Ovary (tissue), 7 donors: ENCODE measurements at regions not wholly inside any gene's neighbourhood (a gene's known extent, or its start where the extent isn't known, plus 50 kb on each side); places are given as distances from the start of the nearest gene placed in this dataset.

ENCODE experiments used
- DNase-seq, 5 donors: peaks; one replicate each; pipeline ENCODE4 v3.0.0-alpha.2; 2019 to 2020
- H3K27ac ChIP-seq, 2 donors: fragments of 200-600 bp; one replicate each; pipeline versions ENCODE4 v1.5.1 to v1.8.0; 2019 to 2022
- H3K27me3 ChIP-seq: fragments of 200-600 bp; one replicate; pipeline ENCODE4 v1.8.0; 2022
- H3K36me3 ChIP-seq: fragments of 200-600 bp; sonication (generic); one replicate; pipeline ENCODE4 v1.5.1; 2019
- H3K4me1 ChIP-seq: one replicate; pipeline ENCODE4 v1.8.1; 2013; ENCODE audit warnings: mild to moderate bottlenecking, moderate library complexity; ENCODE audit not compliant: insufficient read depth
- H3K4me3 ChIP-seq: fragments of 200-600 bp; sonication (generic); one replicate; pipeline ENCODE4 v1.5.1; 2017
- H3K9me3 ChIP-seq, 2 donors: fragments of 200-600 bp in 1 of 2; sonication (generic) in 1 of 2; one replicate each; pipeline versions ENCODE4 v1.5.1 to v1.8.1; 2013 to 2019; ENCODE audit warnings: mild to moderate bottlenecking in 1 of 2, moderate library complexity in 1 of 2
- EP300 ChIP-seq: sonication (generic); formaldehyde crosslinking; IDR thresholded peaks from one replicate; pipeline ENCODE4 v1.6.1; 2017; ENCODE audit warnings: antibody characterized with exemption
- POLR2A ChIP-seq: fragments of 450-650 bp; IDR thresholded peaks from one replicate; pipeline ENCODE4 v1.6.1; 2017; ENCODE audit warnings: antibody characterized with exemption, mild to moderate bottlenecking, moderate library complexity
- WGBS, 3 donors: extraction: QIAGEN DNeasy Blood & Tissue Kit in 1 of 3; methylation state at CpG; one replicate each; pipeline versions ENCODE4 v1.1.5 to v1.1.7; 2013 to 2017; 5-methylcytosine and 5-hydroxymethylcytosine counted together
- intact Hi-C, 4 donors: fragments of 100-400 bp; cut with DNase I; formaldehyde crosslinking; loops; one replicate each; pipeline versions ENCODE4 v1.11.0 to v1.15.1; 2022 to 2023
- TF ChIP-seq, protein P1 (sequence below), 3 donors: fragments of 450-650 bp in 2 of 3; fragments of 200-600 bp in 1 of 3; IDR thresholded peaks; one replicate each; pipeline versions ENCODE4 v1.5.1 to v1.8.0; 2016 to 2022; ENCODE audit warnings: antibody characterized with exemption in 3 of 3, mild to moderate bottlenecking in 1 of 3
- donor health status: DM: no; HTN: no; CAD: no; lungs with moderate emphysema.
- donor health status: DM: no; HTN: no; CAD: no.
- donor health status: Bipolar disorder and iron deficiency.
- donor health status: DM: no; HTN: no; CAD: no.
- donor health status: DM: yes; HTN: yes; CAD: no.

DNA sequence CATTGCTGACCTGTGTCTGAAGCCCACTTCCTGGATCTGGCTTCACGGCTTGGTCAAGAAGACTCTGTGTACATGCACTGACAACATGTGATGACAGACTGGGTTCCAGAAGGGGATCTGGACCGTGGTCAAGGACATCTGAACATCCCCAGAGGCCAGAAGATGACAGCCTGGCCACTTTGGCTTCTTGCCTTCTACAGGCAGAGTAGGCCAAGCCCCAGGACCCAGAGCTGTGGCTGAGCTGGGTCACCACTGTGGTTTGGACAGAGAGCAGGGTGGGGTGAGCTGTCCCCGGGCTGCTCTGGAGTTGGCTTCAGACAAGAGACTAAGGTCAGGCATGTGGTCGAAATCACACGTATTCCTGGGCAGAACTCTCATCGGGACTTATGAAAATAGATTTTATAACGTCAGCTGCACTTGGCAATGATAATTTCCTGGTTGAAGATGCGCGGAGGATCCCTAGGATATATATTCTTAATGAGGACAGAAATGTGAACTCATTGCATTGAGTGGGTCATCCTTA is 114.1 kb upstream of the FRMD4B start:
- TF ChIP-seq, protein P1, sequence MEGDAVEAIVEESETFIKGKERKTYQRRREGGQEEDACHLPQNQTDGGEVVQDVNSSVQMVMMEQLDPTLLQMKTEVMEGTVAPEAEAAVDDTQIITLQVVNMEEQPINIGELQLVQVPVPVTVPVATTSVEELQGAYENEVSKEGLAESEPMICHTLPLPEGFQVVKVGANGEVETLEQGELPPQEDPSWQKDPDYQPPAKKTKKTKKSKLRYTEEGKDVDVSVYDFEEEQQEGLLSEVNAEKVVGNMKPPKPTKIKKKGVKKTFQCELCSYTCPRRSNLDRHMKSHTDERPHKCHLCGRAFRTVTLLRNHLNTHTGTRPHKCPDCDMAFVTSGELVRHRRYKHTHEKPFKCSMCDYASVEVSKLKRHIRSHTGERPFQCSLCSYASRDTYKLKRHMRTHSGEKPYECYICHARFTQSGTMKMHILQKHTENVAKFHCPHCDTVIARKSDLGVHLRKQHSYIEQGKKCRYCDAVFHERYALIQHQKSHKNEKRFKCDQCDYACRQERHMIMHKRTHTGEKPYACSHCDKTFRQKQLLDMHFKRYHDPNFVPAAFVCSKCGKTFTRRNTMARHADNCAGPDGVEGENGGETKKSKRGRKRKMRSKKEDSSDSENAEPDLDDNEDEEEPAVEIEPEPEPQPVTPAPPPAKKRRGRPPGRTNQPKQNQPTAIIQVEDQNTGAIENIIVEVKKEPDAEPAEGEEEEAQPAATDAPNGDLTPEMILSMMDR (IDR thresholded peaks at IDR 0.05) = no peak
- TF ChIP-seq POLR2A (no peak), EP300 (no peak)
- intact Hi-C loops = no loop called here
- WGBS, 3 donors = 42 to 58% (median 48%) methylated on average over 9 of the region's 9 CpGs
- H3K27ac ChIP-seq = no peak overlapping the region
- no peaks in the 10 kb centered on the region for H3K27me3 ChIP-seq
- no peaks in the 10 kb centered on the region for H3K9me3 ChIP-seq
- H3K4me1 ChIP-seq = peaks cover 4% of the 10 kb centered on the region
- peak; percentile 25 to 69 (median 52) for DNase-seq
- H3K4me3 ChIP-seq = no peak overlapping the region
- no peaks in the 10 kb centered on the region for H3K36me3 ChIP-seq

DNA sequence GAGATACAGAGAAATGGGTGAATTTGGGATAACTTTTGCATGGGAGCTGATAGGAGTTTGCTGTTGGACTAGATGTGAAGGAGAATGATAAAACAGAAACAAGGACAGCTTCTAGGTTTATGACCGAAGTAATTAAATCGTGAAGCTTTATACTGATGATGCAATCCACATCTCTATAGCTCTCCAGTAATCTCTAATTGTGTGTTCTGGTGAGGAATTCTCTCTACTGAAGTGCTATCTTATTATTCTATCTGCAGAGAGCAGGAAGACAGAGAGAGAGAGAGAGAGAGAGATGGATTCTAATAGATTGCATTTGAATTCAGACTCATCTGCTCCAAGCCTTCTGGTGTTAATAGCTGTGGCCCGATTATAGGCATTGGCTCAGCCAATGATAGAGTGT is 113.5 kb upstream of the FRMD4B start:
- no peak overlapping the region for H3K4me3 ChIP-seq
- WGBS, 3 donors = 52 to 68% (median 59%) methylated on average over 3 of the region's 3 CpGs
- H3K9me3 ChIP-seq = no peaks in the 10 kb centered on the region
- no peaks in the 10 kb centered on the region for H3K36me3 ChIP-seq
- H3K27ac ChIP-seq = no peak overlapping the region
- TF ChIP-seq EP300 (no peak), POLR2A (no peak)
- TF ChIP-seq, protein P1 (IDR thresholded peaks at IDR 0.05) = no peak
- no peak for DNase-seq
- H3K4me1 ChIP-seq = peaks cover 4% of the 10 kb centered on the region
- intact Hi-C loops = no loop called here
- H3K27me3 ChIP-seq = no peaks in the 10 kb centered on the region

DNA sequence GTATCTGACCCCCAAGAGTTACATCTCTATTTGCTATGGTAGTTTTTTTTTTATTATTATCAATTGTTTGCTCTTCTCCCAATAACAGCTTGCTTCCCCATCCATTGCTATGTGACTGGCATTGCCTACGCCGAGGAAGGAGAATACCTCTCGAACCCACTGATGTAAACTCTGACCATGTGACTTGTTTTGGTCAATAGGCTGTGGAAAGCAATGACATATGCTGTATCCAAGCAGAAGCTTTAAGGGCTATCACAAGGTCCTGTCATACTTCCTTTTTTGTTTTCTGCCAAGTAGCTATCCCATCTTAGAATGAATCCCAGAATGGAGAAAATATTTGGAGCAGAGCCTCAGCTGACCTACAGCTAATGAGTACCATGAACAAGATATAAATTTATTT is 111.0 kb upstream of the FRMD4B start:
- Histone ChIP-seq H3K4me3 (no peak overlapping the region), H3K9me3 (no peaks in the 10 kb centered on the region), H3K4me1 (peaks cover 4% of the 10 kb centered on the region), H3K27ac (no peak overlapping the region), H3K36me3 (no peaks in the 10 kb centered on the region), H3K27me3 (no peaks in the 10 kb centered on the region)
- TF ChIP-seq EP300 (no peak), POLR2A (no peak)
- TF ChIP-seq, protein P1 (IDR thresholded peaks at IDR 0.05) = no peak
- intact Hi-C loops = no loop called here
- 93 to 99% (median 95%) methylated on average over 3 of the region's 3 CpGs for WGBS, 3 donors
- DNase-seq = no peak

DNA sequence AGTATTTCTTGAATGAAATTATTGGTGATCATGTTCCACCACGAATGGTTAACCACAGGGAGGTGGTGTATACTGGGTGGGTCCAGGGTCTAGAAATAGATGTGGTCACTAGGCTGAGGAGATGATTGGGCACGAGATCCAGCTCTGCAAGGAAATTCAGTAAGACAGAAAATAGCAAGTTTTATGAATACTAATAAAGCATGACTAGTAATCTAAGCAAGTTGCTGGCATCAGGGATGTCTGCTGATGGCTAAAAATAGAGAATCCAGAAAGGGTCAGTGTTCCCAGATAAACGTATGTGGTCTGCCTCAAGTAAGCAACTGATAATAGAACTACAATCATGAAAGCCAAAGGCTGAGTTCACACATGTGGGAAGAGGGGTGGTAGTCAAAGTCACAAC is 108.3 kb upstream of the FRMD4B start:
- 33 to 45% (median 43%) methylated on average over 3 of the region's 3 CpGs for WGBS, 3 donors
- intact Hi-C loops = no loop called here

DNA sequence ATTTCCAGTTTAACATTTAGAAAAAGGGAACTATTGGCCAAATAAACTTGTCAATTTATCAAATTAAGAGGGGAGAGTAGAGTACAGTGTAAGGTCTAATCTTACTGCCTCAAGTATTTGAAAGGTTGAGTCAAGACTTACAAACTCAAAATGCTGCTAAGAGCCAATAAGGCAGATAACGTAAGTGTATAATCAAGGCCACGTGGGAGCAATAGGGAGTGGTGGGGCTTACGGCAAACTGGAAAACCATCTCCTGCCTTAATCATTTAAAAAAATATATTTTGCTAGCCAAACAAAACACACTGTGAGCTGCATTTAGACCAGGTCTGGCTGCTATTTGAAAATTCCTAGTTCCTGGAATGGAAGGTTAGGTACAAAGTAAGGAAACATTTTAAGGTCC is 107.3 kb upstream of the FRMD4B start:
- intact Hi-C loops = no loop called here
- Histone ChIP-seq H3K4me3 (no peak overlapping the region), H3K9me3 (no peaks in the 10 kb centered on the region), H3K4me1 (no peaks in the 10 kb centered on the region), H3K27ac (no peak overlapping the region), H3K36me3 (no peaks in the 10 kb centered on the region), H3K27me3 (no peaks in the 10 kb centered on the region)
- no peak for DNase-seq
- TF ChIP-seq, protein P1 (IDR thresholded peaks at IDR 0.05) = no peak
- TF ChIP-seq EP300 (no peak), POLR2A (no peak)
- WGBS, 3 donors = 24 to 42% (median 31%) methylated on average over 3 of the region's 3 CpGs

More for the DNA sequence above, 108.3 kb upstream of the FRMD4B start:
- H3K9me3 ChIP-seq = no peaks in the 10 kb centered on the region
- no peaks in the 10 kb centered on the region for H3K4me1 ChIP-seq
- no peaks in the 10 kb centered on the region for H3K27me3 ChIP-seq
- H3K4me3 ChIP-seq = no peak overlapping the region
- no peak for DNase-seq
- H3K27ac ChIP-seq = no peak overlapping the region
- no peak for TF ChIP-seq EP300
- no peaks in the 10 kb centered on the region for H3K36me3 ChIP-seq
